IPS-18a (cell line): ENCODE measurements at regions not wholly inside any gene's neighbourhood (a gene's known extent, or its start where the extent isn't known, plus 50 kb on each side); places are given as distances from the start of the nearest gene placed in this dataset.

Experiments
- H3K27ac ChIP-seq: one replicate; pipeline ENCODE4 v1.5.1; 2013; ENCODE audit warnings: low read length
- H3K27me3 ChIP-seq: one replicate; pipeline ENCODE4 v1.6.1; 2013; ENCODE audit warnings: mild to moderate bottlenecking, low read length; ENCODE audit not compliant: control insufficient read depth, insufficient read depth
- H3K36me3 ChIP-seq: one replicate; pipeline ENCODE4 v1.6.1; 2013; ENCODE audit warnings: low read depth, low read length; ENCODE audit not compliant: control insufficient read depth
- H3K4me1 ChIP-seq: one replicate; pipeline ENCODE4 v1.6.1; 2013; ENCODE audit warnings: low read depth, low read length; ENCODE audit not compliant: control insufficient read depth
- H3K4me3 ChIP-seq: one replicate; pipeline ENCODE4 v1.5.1; 2013; ENCODE audit warnings: low read length
- H3K9ac ChIP-seq: one replicate; pipeline ENCODE4 v1.6.1; 2013; ENCODE audit warnings: mild to moderate bottlenecking, low read length, moderate library complexity
- H3K9me3 ChIP-seq: one replicate; pipeline ENCODE4 v1.6.1; 2013; ENCODE audit warnings: low read depth, low read length; ENCODE audit not compliant: control insufficient read depth

GRCh38 chr11:29320196-29320595, 696.6 kb downstream of the KCNA4 start:
- Histone ChIP-seq H3K27ac (no peak overlapping the region), H3K9ac (no peak overlapping the region), H3K4me1 (no peaks in the 10 kb centered on the region), H3K27me3 (no peaks in the 10 kb centered on the region), H3K4me3 (no peak overlapping the region), H3K36me3 (no peaks in the 10 kb centered on the region), H3K9me3 (no peaks in the 10 kb centered on the region)

GRCh38 chr11:29319210-29319609, 697.6 kb downstream of the KCNA4 start:
- no peaks in the 10 kb centered on the region for H3K9me3 ChIP-seq
- H3K36me3 ChIP-seq: no peaks in the 10 kb centered on the region
- no peak overlapping the region for H3K27ac ChIP-seq
- H3K27me3 ChIP-seq: no peaks in the 10 kb centered on the region
- H3K4me1 ChIP-seq: no peaks in the 10 kb centered on the region
- H3K9ac ChIP-seq: no peak overlapping the region
- H3K4me3 ChIP-seq: no peak overlapping the region

GRCh38 chr11:29318134-29318845, 698.5 kb downstream of the KCNA4 start:
- Histone ChIP-seq H3K36me3 (no peaks in the 10 kb centered on the region), H3K27me3 (no peaks in the 10 kb centered on the region), H3K9me3 (no peaks in the 10 kb centered on the region), H3K4me1 (no peaks in the 10 kb centered on the region), H3K27ac (no peak overlapping the region), H3K4me3 (no peak overlapping the region), H3K9ac (no peak overlapping the region)

GRCh38 chr11:29317694-29318093, 699.1 kb downstream of the KCNA4 start:
- no peak overlapping the region for H3K4me3 ChIP-seq

GRCh38 chr11:29315275-29315674, 701.6 kb downstream of the KCNA4 start:
- Histone ChIP-seq H3K36me3 (no peaks in the 10 kb centered on the region), H3K4me1 (no peaks in the 10 kb centered on the region), H3K27ac (no peak overlapping the region), H3K27me3 (no peaks in the 10 kb centered on the region), H3K4me3 (no peak overlapping the region), H3K9me3 (no peaks in the 10 kb centered on the region), H3K9ac (no peak overlapping the region)

More at GRCh38 chr11:29317694-29318093, 699.1 kb downstream of the KCNA4 start:
- no peak overlapping the region for H3K27ac ChIP-seq
- no peaks in the 10 kb centered on the region for H3K36me3 ChIP-seq
- H3K9ac ChIP-seq: no peak overlapping the region
- H3K4me1 ChIP-seq: no peaks in the 10 kb centered on the region
- H3K27me3 ChIP-seq: no peaks in the 10 kb centered on the region
- H3K9me3 ChIP-seq: no peaks in the 10 kb centered on the region

GRCh38 chr11:29314211-29314610, 702.6 kb downstream of the KCNA4 start:
- H3K9me3 ChIP-seq: no peaks in the 10 kb centered on the region
- no peaks in the 10 kb centered on the region for H3K4me1 ChIP-seq
- H3K27me3 ChIP-seq: no peaks in the 10 kb centered on the region
- H3K4me3 ChIP-seq: no peak overlapping the region
- H3K36me3 ChIP-seq: no peaks in the 10 kb centered on the region
- H3K9ac ChIP-seq: no peak overlapping the region
- H3K27ac ChIP-seq: no peak overlapping the region

GRCh38 chr11:29312812-29313211, 704.0 kb downstream of the KCNA4 start:
- Histone ChIP-seq H3K9ac (no peak overlapping the region), H3K27me3 (no peaks in the 10 kb centered on the region), H3K36me3 (no peaks in the 10 kb centered on the region), H3K4me1 (no peaks in the 10 kb centered on the region), H3K4me3 (no peak overlapping the region), H3K9me3 (no peaks in the 10 kb centered on the region), H3K27ac (no peak overlapping the region)

DNA sequence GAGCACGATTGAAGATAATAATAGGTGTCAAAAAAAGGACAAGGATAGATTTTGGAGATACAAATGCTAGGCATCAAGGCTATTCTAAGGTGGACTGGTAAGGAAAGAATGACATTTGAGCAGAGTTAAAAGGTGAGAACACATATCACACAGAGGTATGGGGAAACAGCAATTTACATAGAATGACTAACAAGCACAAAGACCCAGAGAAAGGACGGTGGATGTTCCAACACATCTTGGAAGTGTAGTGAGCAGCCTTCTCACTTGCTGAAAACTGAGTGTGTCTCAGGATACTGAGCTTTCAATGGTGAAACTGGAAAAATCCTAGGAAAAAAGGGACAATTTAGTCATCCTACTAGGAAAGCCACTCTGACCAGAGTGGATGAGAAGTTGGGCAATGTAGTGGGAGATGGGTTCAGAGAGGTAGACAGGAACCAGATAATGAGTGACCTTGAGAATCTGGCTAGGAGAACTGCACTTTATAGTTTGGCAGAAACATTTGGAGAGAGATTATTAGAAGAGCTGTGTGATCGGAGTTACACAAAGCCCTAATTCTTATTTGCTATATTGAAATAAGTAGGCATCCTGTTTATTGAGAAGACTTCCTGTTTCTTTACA, 706.0 kb downstream of the KCNA4 start:
- Histone ChIP-seq H3K27me3 (no peaks in the 10 kb centered on the region), H3K4me1 (no peaks in the 10 kb centered on the region), H3K9ac (no peak overlapping the region), H3K4me3 (no peak overlapping the region), H3K9me3 (no peaks in the 10 kb centered on the region), H3K36me3 (no peaks in the 10 kb centered on the region), H3K27ac (no peak overlapping the region)

- Histone ChIP-seq H3K27me3 (no peaks in the 10 kb centered on the region), H3K27ac (no peak overlapping the region), H3K36me3 (no peaks in the 10 kb centered on the region), H3K9me3 (no peaks in the 10 kb centered on the region), H3K4me3 (no peak overlapping the region), H3K4me1 (no peaks in the 10 kb centered on the region), H3K9ac (no peak overlapping the region)
Measured at GRCh38 chr11:29309992-29310391, 706.8 kb downstream of the KCNA4 start.

DNA sequence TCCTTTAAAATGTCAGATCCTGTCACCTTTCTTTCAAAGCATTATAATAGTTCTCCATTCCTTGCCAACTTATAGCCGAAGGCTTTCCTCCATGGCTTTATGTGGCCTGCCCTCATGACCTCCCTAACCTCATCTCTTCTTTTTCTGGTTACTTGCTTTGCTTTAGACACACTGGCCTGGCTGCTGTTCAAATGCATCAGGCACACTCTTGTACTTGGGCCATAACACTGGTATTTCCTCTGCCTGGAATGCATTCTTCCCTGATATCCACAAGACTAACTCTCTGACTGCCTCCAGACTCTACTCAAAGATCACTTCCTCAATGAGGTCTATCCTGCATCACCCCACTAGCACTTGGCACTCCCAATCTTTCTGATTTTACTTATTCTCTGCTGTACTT, 710.3 kb downstream of the KCNA4 start:
- Histone ChIP-seq H3K4me3 (no peak overlapping the region), H3K27ac (no peak overlapping the region), H3K4me1 (no peaks in the 10 kb centered on the region), H3K27me3 (no peaks in the 10 kb centered on the region), H3K36me3 (no peaks in the 10 kb centered on the region), H3K9ac (no peak overlapping the region), H3K9me3 (no peaks in the 10 kb centered on the region)

- Histone ChIP-seq H3K27ac (no peak overlapping the region), H3K4me1 (peaks cover 2% of the 10 kb centered on the region), H3K9ac (no peak overlapping the region), H3K36me3 (no peaks in the 10 kb centered on the region), H3K27me3 (no peaks in the 10 kb centered on the region), H3K9me3 (no peaks in the 10 kb centered on the region), H3K4me3 (no peak overlapping the region)
Measured at GRCh38 chr11:29305456-29306232, 711.2 kb downstream of the KCNA4 start.
